ENCODE measurements at regions not wholly inside any gene's neighbourhood (a gene's known extent, or its start where the extent isn't known, plus 50 kb on each side); places are given as distances from the start of the nearest gene placed in this dataset.
"Not testable (repeated sequence)": the region's sequence is repeated elsewhere in the genome, so short reads cannot be mapped to it uniquely, and the experiment has no call there.

GRCh38 chr2:91525587-91525986 is 2834.1 kb downstream of the RPIA start:
- not testable (repeated sequence) for FAIRE-seq

GRCh38 chr2:91526083-91526482 is 2834.6 kb downstream of the RPIA start:
- FAIRE-seq = not testable (repeated sequence)

- not testable (repeated sequence) for FAIRE-seq
These were observed 2835.6 kb downstream of the RPIA start for GRCh38 chr2:91527056-91527455.

- not testable (repeated sequence) for FAIRE-seq
These were observed 2836.1 kb downstream of the RPIA start for GRCh38 chr2:91527491-91528031.

GRCh38 chr2:91528361-91528760 is 2836.9 kb downstream of the RPIA start:
- FAIRE-seq = not testable (repeated sequence)

GRCh38 chr2:91536109-91536508 is 2844.6 kb downstream of the RPIA start:
- FAIRE-seq = not testable (repeated sequence)

GRCh38 chr2:91536549-91537263 is 2845.2 kb downstream of the RPIA start:
- not testable (repeated sequence) for FAIRE-seq

GRCh38 chr2:91549316-91549715 is 2857.8 kb downstream of the RPIA start:
- FAIRE-seq = not testable (repeated sequence)

GRCh38 chr2:91558234-91558633 is 2866.8 kb downstream of the RPIA start:
- FAIRE-seq = not testable (repeated sequence)

- not testable (repeated sequence) for FAIRE-seq
These were observed 2867.8 kb downstream of the RPIA start for GRCh38 chr2:91559269-91559668.

- not testable (repeated sequence) for FAIRE-seq
These were observed 2868.6 kb downstream of the RPIA start for GRCh38 chr2:91559886-91560614.

GRCh38 chr2:91562184-91562583 is 2870.7 kb downstream of the RPIA start:
- FAIRE-seq = not testable (repeated sequence)

GRCh38 chr2:91564700-91565099 is 2873.2 kb downstream of the RPIA start:
- not testable (repeated sequence) for FAIRE-seq

GRCh38 chr2:91565689-91566430 is 2874.4 kb downstream of the RPIA start:
- not testable (repeated sequence) for FAIRE-seq

GRCh38 chr2:91566611-91567010 is 2875.1 kb downstream of the RPIA start:
- not testable (repeated sequence) for FAIRE-seq

- not testable (repeated sequence) for FAIRE-seq
These were observed 2876.3 kb downstream of the RPIA start for GRCh38 chr2:91567546-91568335.

- FAIRE-seq = not testable (repeated sequence)
These were observed 2877.2 kb downstream of the RPIA start for GRCh38 chr2:91568391-91569338.

- FAIRE-seq = not testable (repeated sequence)
These were observed 2879.9 kb downstream of the RPIA start for GRCh38 chr2:91571239-91571923.

GRCh38 chr2:91573018-91573417 is 2881.5 kb downstream of the RPIA start:
- not testable (repeated sequence) for FAIRE-seq

- FAIRE-seq = not testable (repeated sequence)
These were observed 2882.3 kb downstream of the RPIA start for GRCh38 chr2:91573755-91574154.
